ENCODE measurements at regions not wholly inside any gene's neighbourhood (a gene's known extent, or its start where the extent isn't known, plus 50 kb on each side); places are given as distances from the start of the nearest gene placed in this dataset.

GRCh38 chr9:135225619-135226228 lies 138.3 kb downstream of the OLFM1 start:
- Histone ChIP-seq H3K27me3 (peaks cover 13% of the 10 kb centered on the region), H3K4me3 (no peak overlapping the region), H3K27ac (no peak overlapping the region), H3K9me3 (no peaks in the 10 kb centered on the region), H3K36me3 (no peaks in the 10 kb centered on the region), H3K4me1 (peaks cover 4% of the 10 kb centered on the region)
- DNase-seq = no peak
- no peak for TF ChIP-seq CTCF (IDR thresholded peaks at IDR 0.05)
- intact Hi-C loops (cut with DNase I) = no loop called here
- ATAC-seq = no peak

- H3K27ac ChIP-seq = no peak overlapping the region
- ATAC-seq (no peak), DNase-seq (peak; percentile 40)
- intact Hi-C loops (cut with DNase I) = no loop called here
- no peaks in the 10 kb centered on the region for H3K9me3 ChIP-seq
- peaks cover 4% of the 10 kb centered on the region for H3K4me1 ChIP-seq
- TF ChIP-seq CTCF (IDR thresholded peaks at IDR 0.05) = no peak
- H3K36me3 ChIP-seq = no peaks in the 10 kb centered on the region
- no peak overlapping the region for H3K4me3 ChIP-seq
- peaks cover 10% of the 10 kb centered on the region for H3K27me3 ChIP-seq
Observed at GRCh38 chr9:135226369-135227050, 139.0 kb downstream of the OLFM1 start.

GRCh38 chr9:135227641-135228251 lies 140.3 kb downstream of the OLFM1 start:
- H3K4me3 ChIP-seq = no peak overlapping the region
- no peak for TF ChIP-seq CTCF (IDR thresholded peaks at IDR 0.05)
- H3K27ac ChIP-seq = no peak overlapping the region
- H3K36me3 ChIP-seq = no peaks in the 10 kb centered on the region
- ATAC-seq = no peak
- peaks cover 4% of the 10 kb centered on the region for H3K4me1 ChIP-seq
- H3K27me3 ChIP-seq = peaks cover 7% of the 10 kb centered on the region
- H3K9me3 ChIP-seq = no peaks in the 10 kb centered on the region
- peak; percentile 40 for DNase-seq
- intact Hi-C loops (cut with DNase I) = no loop called here

GRCh38 chr9:135228345-135228982 lies 141.0 kb downstream of the OLFM1 start:
- H3K36me3 ChIP-seq = no peaks in the 10 kb centered on the region
- intact Hi-C loops (cut with DNase I) = no loop called here
- ATAC-seq = no peak
- H3K27me3 ChIP-seq = peaks cover 7% of the 10 kb centered on the region
- no peak for TF ChIP-seq CTCF (IDR thresholded peaks at IDR 0.05)
- H3K4me3 ChIP-seq = no peak overlapping the region
- peaks cover 4% of the 10 kb centered on the region for H3K4me1 ChIP-seq
- peak; percentile 53 for DNase-seq
- H3K9me3 ChIP-seq = no peaks in the 10 kb centered on the region
- no peak overlapping the region for H3K27ac ChIP-seq

GRCh38 chr9:135228983-135229625 lies 141.6 kb downstream of the OLFM1 start:
- no peak for TF ChIP-seq CTCF (IDR thresholded peaks at IDR 0.05)
- peaks cover 5% of the 10 kb centered on the region for H3K9me3 ChIP-seq
- H3K36me3 ChIP-seq = no peaks in the 10 kb centered on the region
- peak; percentile 42 for DNase-seq
- no peak overlapping the region for H3K4me3 ChIP-seq
- ATAC-seq = no peak
- intact Hi-C loops (cut with DNase I) = no loop called here
- no peak overlapping the region for H3K27ac ChIP-seq
- peaks cover 4% of the 10 kb centered on the region for H3K4me1 ChIP-seq
- H3K27me3 ChIP-seq = peaks cover 7% of the 10 kb centered on the region
